ENCODE measurements at regions not wholly inside any gene's neighbourhood (a gene's known extent, or its start where the extent isn't known, plus 50 kb on each side); places are given as distances from the start of the nearest gene placed in this dataset.

DNA sequence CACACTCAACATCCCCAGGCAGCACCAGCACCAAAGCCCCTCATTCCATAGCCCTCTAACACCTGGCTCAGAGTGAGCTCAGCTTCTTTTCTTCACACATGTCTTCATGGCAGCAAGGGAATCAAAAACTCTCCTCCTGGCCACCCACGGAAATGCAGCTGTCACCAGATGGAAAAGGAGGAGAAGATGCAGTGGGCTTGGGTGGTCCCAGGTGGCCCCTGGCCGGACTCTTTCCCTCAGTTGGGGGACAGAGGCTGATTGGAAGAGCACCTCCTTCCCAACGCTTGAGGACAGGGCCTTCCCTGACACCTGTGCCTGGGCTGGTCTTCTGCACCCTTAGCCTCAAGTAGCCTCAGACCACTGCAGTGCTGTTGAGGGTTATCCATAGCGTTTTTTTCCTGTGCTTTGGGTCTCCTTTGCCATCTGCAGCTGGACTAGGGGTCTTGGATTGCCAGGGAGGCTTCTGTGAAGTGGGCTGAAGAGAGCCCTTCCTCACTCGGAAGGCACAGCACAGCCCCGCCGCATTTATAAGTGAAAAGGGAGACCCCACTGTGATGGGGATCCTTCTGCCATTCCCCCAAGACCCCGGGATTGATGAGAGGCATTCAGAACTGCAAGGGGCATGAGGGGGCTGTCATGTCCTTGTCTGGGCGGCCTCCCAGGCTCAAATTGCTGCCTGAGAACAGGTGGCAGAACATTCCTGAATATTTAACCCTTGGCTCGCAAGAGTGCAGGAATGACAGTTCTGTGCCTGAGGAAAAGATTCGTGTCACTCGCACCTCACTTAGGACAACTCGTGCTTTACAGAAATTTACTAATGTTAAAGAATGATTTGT, 200.0 kb downstream of the AUH start:
- no peak for DNase-seq

DNA sequence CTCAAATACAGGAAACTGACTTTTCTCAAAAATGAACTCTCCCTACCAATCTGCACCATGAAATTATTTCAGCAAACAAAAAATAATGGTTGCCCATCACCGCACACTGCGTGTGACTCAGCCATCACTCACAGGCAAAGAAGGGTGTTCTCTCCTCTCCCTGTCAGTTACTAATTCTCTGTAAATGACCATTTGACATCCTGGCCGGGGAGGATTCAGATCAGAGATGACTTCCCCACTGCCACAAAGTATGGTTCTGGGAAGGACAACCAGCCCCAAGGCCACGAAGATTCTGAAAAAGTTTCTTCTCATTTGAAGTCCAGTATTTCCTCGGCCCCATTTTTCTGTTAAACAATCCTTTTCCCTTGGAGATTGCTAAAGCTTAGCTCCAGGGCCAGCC, 199.4 kb downstream of the AUH start:
- peak; percentile 82 for DNase-seq

DNA sequence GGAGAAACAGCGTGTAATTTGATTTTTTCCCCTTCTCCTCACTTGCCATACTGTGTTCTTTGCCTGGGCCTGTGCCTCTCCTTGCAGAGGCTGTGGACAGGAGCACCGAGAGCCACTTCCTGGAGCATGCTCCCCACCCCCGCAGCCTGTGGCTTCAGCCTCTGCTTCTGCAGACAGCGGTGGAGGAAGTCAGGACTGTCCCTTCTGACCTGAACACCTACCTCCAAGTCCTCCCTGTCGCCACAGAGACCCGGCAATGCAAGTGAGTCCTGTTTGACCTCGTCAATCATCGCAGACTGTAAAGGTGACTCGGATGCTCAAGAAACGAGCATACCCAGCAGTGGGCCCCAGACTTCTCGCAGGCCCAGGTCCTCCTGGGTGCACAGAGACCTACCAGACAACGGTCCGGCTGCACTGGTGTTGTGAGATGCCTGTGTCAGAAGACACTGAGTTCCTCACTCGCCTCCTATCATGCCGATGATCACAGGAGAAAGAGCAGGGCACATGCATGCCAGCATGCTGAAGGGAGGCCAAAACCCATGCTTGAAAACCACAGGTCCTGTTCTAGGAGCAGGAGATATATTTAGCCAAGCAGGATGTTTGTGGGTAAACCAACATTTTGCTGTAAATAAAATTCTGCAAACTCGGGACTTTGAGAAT, 198.8 kb downstream of the AUH start:
- DNase-seq: peak; percentile 36

DNA sequence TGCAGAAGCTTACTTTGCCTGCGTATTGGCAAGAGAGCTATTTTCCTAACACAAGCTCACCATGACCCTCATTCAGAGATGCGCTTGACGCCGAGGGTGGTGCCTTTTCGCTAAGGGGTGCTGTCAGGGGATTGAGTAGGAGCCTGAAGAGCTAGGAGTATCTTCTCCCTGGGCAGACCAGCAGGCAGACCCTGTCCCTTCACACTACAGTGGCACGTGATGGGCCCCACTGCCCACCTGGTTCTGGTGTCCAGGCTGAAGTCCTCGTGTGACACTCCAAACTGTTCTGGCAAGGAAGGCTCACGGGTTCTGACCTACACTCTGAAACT, 198.3 kb downstream of the AUH start:
- DNase-seq: no peak

DNA sequence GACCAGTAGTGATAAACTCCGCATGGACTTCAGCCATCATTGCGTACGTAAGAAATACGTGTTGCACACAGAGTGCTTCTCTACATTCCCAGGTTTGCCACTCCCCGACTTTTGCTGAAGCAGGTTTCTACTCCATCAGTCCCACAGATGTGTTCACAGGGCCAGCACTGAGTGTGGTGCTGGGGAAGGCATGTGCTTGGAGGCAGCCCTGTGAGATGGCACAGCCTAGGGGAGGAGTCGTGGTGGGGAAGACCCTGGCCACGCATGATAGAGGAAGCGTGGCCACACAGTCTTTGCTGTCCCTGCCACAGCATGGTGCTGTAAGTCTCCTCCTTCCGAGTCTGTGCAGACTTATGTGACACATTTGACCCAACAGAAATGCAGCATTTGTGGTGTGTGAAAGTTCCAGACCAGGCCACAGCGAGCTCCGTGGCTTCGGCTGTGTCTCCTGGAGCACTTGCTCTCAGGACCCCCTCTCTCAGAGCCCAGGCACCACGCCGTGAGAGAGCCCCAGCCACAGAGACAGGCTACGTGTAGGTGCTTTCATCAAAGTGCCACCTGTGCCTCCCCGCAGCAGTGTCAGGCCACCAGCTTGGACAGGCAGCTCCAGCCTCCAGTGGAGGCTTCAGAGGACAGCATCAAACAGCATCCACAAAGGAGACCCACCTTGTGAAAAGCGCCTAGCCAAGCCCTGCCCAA, 197.8 kb downstream of the AUH start:
- DNase-seq: no peak
